HG03025 (cell line): ENCODE measurements at regions not wholly inside any gene's neighbourhood (a gene's known extent, or its start where the extent isn't known, plus 50 kb on each side); places are given as distances from the start of the nearest gene placed in this dataset.

Experiments used
- ATAC-seq: cut with Tn5 transposase; IDR thresholded peaks from one replicate; pipeline ENCODE4 v1.9.1; 2021; ENCODE audit warnings: mild to moderate bottlenecking, moderate library complexity; ENCODE audit not compliant: unreplicated experiment, low FRiP score

GRCh38 chr2:103103678-103104077 is 341.8 kb downstream of the TMEM182 start:
- no peak for ATAC-seq

- no peak for ATAC-seq
These were observed 357.5 kb downstream of the TMEM182 start for GRCh38 chr2:103119352-103119751.

DNA sequence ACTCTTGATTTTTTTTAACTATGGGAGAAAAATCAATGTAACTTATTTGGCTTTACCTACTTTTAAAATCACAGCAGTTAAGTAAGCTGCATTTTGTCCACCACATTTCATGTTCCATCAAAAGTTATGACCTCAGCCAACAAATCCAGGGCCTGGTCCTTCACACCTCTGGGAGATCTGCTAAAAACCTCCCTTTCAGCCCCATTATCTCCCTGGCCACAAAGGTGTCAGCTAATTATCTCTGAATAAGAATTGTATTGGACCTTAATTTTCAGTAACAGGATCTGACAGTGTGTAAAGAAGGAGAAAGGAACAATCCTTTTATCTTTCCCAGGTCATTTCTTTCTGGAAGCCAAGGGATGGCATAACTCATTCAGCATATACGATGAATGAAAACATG is 359.3 kb downstream of the TMEM182 start:
- ATAC-seq, result no peak

GRCh38 chr2:103123516-103123915 is 361.7 kb downstream of the TMEM182 start:
- no peak for ATAC-seq

GRCh38 chr2:103130857-103131256 is 369.0 kb downstream of the TMEM182 start:
- no peak for ATAC-seq

DNA sequence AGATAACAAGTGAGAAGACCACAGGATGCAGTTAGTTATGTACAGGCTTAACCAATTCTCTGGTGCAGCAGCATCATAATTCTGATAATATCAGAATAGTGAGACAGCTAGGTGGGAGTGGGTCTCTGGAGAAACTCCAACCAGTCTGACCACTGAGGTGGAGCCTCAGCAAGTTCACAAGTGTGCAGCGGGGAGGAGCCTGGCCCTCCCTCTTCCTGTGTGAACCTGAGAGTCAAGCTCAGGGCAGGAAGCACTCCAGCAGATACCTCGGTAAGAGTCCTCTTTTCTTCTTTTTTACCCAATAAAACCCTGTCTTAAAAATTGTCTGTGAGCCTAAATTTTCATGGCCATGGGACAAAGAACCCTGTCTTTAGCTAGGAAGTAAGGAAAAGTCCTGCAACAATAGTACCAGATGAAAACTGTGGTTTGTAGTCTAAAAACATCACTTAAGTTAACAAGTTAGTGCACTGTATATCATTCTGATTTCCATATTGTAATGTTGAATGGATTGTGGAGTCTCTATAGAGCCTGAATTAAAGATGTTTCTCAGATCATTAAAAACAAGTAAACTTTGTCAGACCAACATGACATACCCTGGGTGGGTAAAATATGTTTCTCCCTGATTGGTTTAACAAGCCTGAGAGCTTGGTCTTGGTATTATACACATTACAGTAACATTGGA is 370.8 kb downstream of the TMEM182 start:
- peak; percentile 85 for ATAC-seq

GRCh38 chr2:103135679-103136078 is 373.8 kb downstream of the TMEM182 start:
- ATAC-seq, result no peak

- ATAC-seq, result no peak
These were observed 376.5 kb downstream of the TMEM182 start for GRCh38 chr2:103138123-103138901.

DNA sequence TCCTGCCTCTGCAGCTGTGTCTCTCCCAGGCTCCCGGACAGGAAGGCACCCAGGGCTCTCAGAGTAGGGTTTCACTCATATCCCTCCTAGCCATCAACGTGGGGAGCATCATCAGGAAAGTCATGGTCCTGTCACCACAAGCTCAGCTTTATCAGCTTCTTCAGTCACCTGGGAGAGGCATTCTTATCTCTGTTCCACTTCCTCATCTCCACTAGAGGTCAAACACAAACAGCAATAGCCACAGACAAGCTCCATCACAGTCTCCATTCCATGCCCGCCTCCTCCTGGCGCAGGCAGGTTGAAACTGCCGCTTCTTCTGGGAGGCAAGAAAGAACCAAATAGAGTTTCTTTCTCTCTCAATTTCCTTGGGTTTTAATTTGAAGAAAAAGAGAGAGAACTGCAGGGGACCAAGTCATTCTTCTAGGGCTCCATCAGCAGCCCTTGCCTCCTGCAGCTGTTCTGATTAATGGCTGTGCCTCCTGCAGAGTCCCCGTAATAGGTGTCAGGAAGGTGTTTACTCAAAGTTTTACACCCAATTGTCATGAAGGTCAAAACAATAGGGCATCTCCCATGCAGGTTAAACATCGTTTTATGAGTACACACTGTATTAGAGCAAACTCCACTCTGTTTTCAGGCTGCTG is 377.9 kb downstream of the TMEM182 start:
- ATAC-seq, result peak; percentile 41

- ATAC-seq, result no peak
These were observed 383.0 kb downstream of the TMEM182 start for GRCh38 chr2:103144837-103145236.

DNA sequence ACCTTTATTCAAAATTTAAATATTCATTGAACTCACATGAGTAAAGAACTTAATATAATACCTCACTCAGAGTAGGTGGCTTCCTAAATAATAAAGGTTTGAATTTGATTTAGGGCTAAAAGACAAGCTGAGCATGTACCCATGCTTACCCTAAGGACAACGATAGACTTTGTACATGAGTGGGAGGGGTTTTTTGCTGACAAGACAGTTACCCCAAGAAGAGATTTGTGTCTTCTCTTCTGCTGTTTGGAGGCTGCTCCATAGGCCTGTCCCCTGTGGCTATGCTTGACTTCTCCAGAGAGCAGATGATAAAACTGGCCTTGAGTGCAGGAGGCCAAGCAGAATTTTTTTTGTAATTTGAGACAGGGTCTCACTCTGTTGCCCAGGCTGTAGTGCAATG is 383.9 kb downstream of the TMEM182 start:
- ATAC-seq, result no peak

- no peak for ATAC-seq
These were observed 389.2 kb downstream of the TMEM182 start for GRCh38 chr2:103151046-103151445.

GRCh38 chr2:103152556-103152955 is 390.7 kb downstream of the TMEM182 start:
- no peak for ATAC-seq

- no peak for ATAC-seq
These were observed 391.9 kb downstream of the TMEM182 start for GRCh38 chr2:103153580-103154284.

GRCh38 chr2:103155308-103155707 is 393.5 kb downstream of the TMEM182 start:
- ATAC-seq, result no peak

GRCh38 chr2:103159018-103159417 is 397.2 kb downstream of the TMEM182 start:
- no peak for ATAC-seq

GRCh38 chr2:103161456-103162289 is 399.8 kb downstream of the TMEM182 start:
- peak; percentile 72 for ATAC-seq

GRCh38 chr2:103164748-103165147 is 402.9 kb downstream of the TMEM182 start:
- ATAC-seq, result no peak

- ATAC-seq, result no peak
These were observed 404.0 kb downstream of the TMEM182 start for GRCh38 chr2:103165836-103166235.
